Mesothelial cell of epicardium (in vitro differentiated cells): ENCODE measurements at regions not wholly inside any gene's neighbourhood (a gene's known extent, or its start where the extent isn't known, plus 50 kb on each side); places are given as distances from the start of the nearest gene placed in this dataset.

ENCODE experiments used
- DNase-seq, 2 experiments: peaks; one replicate each; pipeline ENCODE4 v3.0.0; 2021; ENCODE audit warnings: low spot score in 2 of 2; ENCODE audit not compliant: unreplicated experiment in 2 of 2
- H3K27ac Mint-ChIP-seq: 2 replicates; pipeline ENCODE4 v1.8.0; 2021; ENCODE audit warnings: mixed read lengths
- H3K27me3 Mint-ChIP-seq: 2 replicates; pipeline ENCODE4 v1.8.0; 2021; ENCODE audit warnings: low read depth, mixed read lengths
- H3K36me3 Mint-ChIP-seq: 2 replicates; pipeline ENCODE4 v1.8.0; 2021; ENCODE audit warnings: mixed read lengths
- H3K4me1 Mint-ChIP-seq: 2 replicates; pipeline ENCODE4 v1.8.0; 2021; ENCODE audit warnings: mixed read lengths
- H3K4me3 Mint-ChIP-seq: 2 replicates; pipeline ENCODE4 v1.8.0; 2021; ENCODE audit warnings: mild to moderate bottlenecking, moderate library complexity, mixed read lengths
- H3K9me3 Mint-ChIP-seq: 2 replicates; pipeline ENCODE4 v1.8.0; 2021; ENCODE audit warnings: mixed read lengths
- TF ChIP-seq, protein P1 (sequence below): fragments of 200-600 bp; sonication (generic); IDR thresholded peaks from one replicate; pipeline ENCODE4 v1.5.0; 2021; ENCODE audit warnings: antibody characterized with exemption; ENCODE audit not compliant: unreplicated experiment

DNA sequence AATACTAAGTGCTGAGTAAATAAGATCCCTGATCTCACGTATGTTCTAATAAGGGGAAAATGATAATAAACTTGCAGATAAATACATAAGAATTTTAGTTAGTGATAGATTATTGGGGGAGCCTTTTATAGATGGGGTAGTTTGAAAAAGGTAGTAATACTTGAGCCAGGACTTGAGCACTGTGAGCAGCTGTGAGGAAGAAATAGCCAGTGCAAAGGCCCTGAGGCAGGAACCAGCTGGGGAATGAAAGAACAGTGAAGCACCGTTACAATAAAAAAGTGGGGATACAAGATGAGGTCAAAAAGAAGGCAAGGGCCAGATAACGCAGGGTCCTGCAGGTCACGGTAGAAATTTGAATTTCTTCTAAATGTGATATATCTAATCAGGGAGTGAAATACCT is 234.8 kb upstream of the ELL2 start:
- Mint-ChIP-seq H3K27me3 (no peaks in the 10 kb centered on the region), H3K4me1 (peaks cover 21% of the 10 kb centered on the region), H3K27ac (no peak overlapping the region), H3K4me3 (no peak overlapping the region), H3K36me3 (no peaks in the 10 kb centered on the region), H3K9me3 (peaks cover 4% of the 10 kb centered on the region)
- TF ChIP-seq, protein P1, sequence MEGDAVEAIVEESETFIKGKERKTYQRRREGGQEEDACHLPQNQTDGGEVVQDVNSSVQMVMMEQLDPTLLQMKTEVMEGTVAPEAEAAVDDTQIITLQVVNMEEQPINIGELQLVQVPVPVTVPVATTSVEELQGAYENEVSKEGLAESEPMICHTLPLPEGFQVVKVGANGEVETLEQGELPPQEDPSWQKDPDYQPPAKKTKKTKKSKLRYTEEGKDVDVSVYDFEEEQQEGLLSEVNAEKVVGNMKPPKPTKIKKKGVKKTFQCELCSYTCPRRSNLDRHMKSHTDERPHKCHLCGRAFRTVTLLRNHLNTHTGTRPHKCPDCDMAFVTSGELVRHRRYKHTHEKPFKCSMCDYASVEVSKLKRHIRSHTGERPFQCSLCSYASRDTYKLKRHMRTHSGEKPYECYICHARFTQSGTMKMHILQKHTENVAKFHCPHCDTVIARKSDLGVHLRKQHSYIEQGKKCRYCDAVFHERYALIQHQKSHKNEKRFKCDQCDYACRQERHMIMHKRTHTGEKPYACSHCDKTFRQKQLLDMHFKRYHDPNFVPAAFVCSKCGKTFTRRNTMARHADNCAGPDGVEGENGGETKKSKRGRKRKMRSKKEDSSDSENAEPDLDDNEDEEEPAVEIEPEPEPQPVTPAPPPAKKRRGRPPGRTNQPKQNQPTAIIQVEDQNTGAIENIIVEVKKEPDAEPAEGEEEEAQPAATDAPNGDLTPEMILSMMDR = no peak
- no peak for DNase-seq

DNA sequence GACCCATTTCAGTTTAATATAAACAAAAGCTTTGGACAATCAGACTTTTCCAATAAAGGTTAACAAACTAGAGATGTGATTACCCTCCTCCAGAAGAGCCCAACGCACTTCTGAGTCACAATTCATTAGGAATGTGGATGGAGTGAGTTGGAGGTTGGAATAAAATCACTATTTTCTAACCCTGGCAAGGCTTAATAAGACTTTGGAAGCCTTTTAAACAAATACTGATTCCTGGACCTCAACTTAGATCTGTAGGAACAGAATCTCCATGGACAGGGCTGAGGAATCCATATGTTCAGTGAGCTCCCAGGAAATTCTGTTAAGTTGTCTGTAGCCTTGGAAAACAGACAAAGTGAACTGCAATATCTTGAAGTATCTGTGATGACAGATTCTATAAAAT is 233.5 kb upstream of the ELL2 start:
- H3K4me3 Mint-ChIP-seq = no peak overlapping the region
- no peaks in the 10 kb centered on the region for H3K36me3 Mint-ChIP-seq

DNA sequence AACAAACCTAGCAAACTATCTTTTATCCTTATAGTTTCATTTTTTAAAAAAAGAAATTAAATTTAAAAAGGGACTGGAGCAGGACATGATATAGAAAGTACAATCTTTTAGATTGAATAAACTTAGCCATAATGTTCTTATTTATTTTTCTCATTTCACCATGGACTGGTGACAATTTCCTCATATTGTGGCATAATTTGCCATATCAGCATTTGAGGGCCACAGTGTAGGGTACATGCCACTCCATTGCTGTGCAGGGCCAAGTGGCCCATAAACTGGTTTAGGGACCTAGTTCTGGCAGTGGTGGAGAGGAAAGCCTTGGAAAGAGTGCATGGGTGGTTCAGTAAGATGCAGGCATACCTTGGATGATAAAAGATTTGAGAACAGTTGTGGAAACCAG is 232.9 kb upstream of the ELL2 start:
- Mint-ChIP-seq H3K27me3 (no peaks in the 10 kb centered on the region), H3K4me3 (no peak overlapping the region), H3K27ac (no peak overlapping the region), H3K9me3 (peaks cover 4% of the 10 kb centered on the region), H3K36me3 (no peaks in the 10 kb centered on the region), H3K4me1 (peaks cover 30% of the 10 kb centered on the region)
- DNase-seq = no peak
- TF ChIP-seq, protein P1 = no peak

More for the DNA sequence above, 233.5 kb upstream of the ELL2 start:
- H3K27ac Mint-ChIP-seq = no peak overlapping the region
- H3K4me1 Mint-ChIP-seq = peaks cover 24% of the 10 kb centered on the region
- TF ChIP-seq, protein P1 = no peak
- no peaks in the 10 kb centered on the region for H3K27me3 Mint-ChIP-seq
- DNase-seq = no peak
- H3K9me3 Mint-ChIP-seq = peaks cover 4% of the 10 kb centered on the region

DNA sequence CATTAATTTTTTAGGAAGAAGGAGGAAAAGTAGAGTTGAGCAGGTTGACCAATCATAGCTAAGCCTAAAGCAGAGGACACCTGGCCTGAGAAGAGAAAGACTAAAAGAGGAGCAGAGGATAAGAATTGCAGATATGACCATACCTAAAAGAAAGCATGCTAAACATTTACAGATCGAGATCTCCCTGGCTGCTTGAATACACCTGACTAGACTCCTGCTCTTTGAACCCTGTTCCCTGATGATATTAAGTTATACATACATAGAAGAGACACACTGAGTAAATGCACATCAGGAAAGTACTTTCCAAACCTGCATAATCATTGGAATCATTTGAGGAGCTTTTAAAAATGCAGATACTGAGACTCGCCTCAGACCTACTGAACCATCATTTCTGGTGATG is 232.3 kb upstream of the ELL2 start:
- Mint-ChIP-seq H3K36me3 (no peaks in the 10 kb centered on the region), H3K4me3 (no peak overlapping the region)
- DNase-seq = no peak

DNA sequence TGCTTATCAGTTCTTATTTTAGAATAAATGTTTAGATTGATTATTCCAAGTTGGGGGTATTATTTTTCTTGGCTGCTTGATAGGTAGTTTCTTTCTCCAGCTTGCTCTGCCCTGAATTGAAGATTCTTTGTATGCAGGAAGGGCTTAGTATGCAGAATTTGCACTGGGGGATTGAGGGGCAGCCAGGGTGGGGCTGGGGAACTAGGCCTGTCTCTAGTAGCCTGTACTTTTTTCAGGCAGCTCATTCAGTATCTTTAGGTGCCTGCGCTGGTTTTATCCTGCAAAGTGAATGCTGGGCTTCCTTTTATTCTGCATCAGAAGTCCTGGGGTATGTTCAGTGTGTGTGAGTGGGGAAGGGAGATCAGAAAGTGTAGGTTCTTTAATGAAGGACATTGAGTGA is 228.3 kb upstream of the ELL2 start:
- no peaks in the 10 kb centered on the region for H3K27me3 Mint-ChIP-seq
- peak overlapping the region; percentile 32 for H3K27ac Mint-ChIP-seq
- TF ChIP-seq, protein P1 = no peak
- DNase-seq = no peak
- H3K9me3 Mint-ChIP-seq = peaks cover 22% of the 10 kb centered on the region
- H3K4me1 Mint-ChIP-seq = peaks cover 21% of the 10 kb centered on the region
- H3K4me3 Mint-ChIP-seq = no peak overlapping the region
- H3K36me3 Mint-ChIP-seq = peaks cover 9% of the 10 kb centered on the region

More for the DNA sequence above, 232.3 kb upstream of the ELL2 start:
- peaks cover 4% of the 10 kb centered on the region for H3K9me3 Mint-ChIP-seq
- no peak overlapping the region for H3K27ac Mint-ChIP-seq
- H3K27me3 Mint-ChIP-seq = no peaks in the 10 kb centered on the region
- H3K4me1 Mint-ChIP-seq = peaks cover 34% of the 10 kb centered on the region
- TF ChIP-seq, protein P1 = no peak
